ENCODE measurements at regions not wholly inside any gene's neighbourhood (a gene's known extent, or its start where the extent isn't known, plus 50 kb on each side); places are given as distances from the start of the nearest gene placed in this dataset.

DNA sequence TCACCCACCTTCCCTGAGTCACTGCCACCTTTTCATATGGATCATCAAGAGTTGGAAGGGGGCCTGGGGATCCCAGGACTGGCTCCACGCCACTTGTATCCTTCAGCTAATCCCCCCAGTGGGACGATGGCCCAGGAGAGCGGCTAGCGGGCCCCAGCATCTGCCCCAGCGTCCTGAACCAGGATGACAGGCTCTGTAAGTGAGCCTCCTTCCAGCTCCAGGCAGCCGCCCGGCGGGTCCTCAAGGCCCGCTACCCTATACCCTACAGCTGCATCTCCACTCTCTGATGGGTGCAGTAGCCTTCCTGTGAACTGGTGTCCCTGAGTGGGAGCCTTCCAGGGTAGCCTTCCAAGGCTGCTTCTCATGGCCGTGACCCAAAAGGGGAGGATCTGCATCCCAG lies 183.1 kb downstream of the ATG4C start:
- no peaks in the 10 kb centered on the region for H3K9me2 ChIP-seq (ENCODE audit: insufficient read depth)
- H3K27me3 ChIP-seq (ENCODE audit: insufficient read depth, low read depth): peaks cover 66% of the 10 kb centered on the region
- BruUV-seq (replicated peaks): no TSS peak
- H3K27ac ChIP-seq: no peak overlapping the region
- no peak for DNase-seq
- ChIA-PET POLR2A (ENCODE audit: unreplicated experiment) (no interaction called here), CTCF (no interaction called here)
- H2AFZ ChIP-seq: no peak overlapping the region
- H3K36me3 ChIP-seq (ENCODE audit: low read depth): no peaks in the 10 kb centered on the region
- TF ChIP-seq CTCF (conservative IDR thresholded peaks at IDR 0.05) (no peak), EZH2 (IDR thresholded peaks at IDR 0.05; ENCODE audit: low read depth) (no peak)
- H3F3A ChIP-seq (ENCODE audit: insufficient read depth, low read depth): no peaks in the 10 kb centered on the region
- H4K20me1 ChIP-seq (ENCODE audit: insufficient read depth): no peaks in the 10 kb centered on the region
- H3K79me2 ChIP-seq (ENCODE audit: low read depth): no peaks in the 10 kb centered on the region
- no peaks in the 10 kb centered on the region for H3K9me3 ChIP-seq (ENCODE audit: insufficient read depth, low read depth)
- no peak overlapping the region for H3K4me3 ChIP-seq
- H3K4me1 ChIP-seq (replicated peaks; ENCODE audit: insufficient read depth): no peaks in the 10 kb centered on the region
- intact Hi-C loops (cut with micrococcal nuclease; ENCODE audit: unreplicated experiment): no loop called here
- H3K4me2 ChIP-seq: no peak overlapping the region

- no TSS peak for BruUV-seq (replicated peaks)
- CTCF ChIA-PET: no interaction called here
- no peak overlapping the region for H2AFZ ChIP-seq
Observed at GRCh38 chr1:62977366-62977765, 193.4 kb downstream of the ATG4C start.

DNA sequence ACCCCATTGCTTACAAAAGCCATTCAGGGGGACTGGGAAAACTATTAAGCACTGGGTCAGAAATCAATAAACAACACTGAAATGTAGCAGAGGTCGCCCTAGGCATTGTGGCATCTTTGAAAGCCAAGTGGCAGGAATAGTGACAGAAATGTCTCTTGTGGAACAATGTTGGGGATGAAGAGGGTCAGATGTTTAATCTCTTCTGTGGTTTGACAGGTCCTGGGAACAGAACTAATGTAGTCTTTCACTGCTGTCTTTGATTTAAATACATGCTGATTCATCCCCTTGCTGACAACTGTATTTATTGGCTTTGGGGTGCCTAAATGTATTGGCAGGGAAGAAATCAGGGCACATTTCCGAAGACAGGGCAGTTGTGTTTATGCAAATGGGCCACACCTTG lies 194.8 kb downstream of the ATG4C start:
- no peak overlapping the region for H3K4me2 ChIP-seq
- no peaks in the 10 kb centered on the region for H3K9me3 ChIP-seq (ENCODE audit: insufficient read depth, low read depth)
- no peak overlapping the region for H3K4me3 ChIP-seq
- no peak for TF ChIP-seq CTCF (conservative IDR thresholded peaks at IDR 0.05)
- no peak for TF ChIP-seq EZH2 (IDR thresholded peaks at IDR 0.05; ENCODE audit: low read depth)
- H3K27ac ChIP-seq: no peak overlapping the region
- no peaks in the 10 kb centered on the region for H3K9me2 ChIP-seq (ENCODE audit: insufficient read depth)
- BruUV-seq (replicated peaks): no TSS peak
- DNase-seq: no peak
- POLR2A ChIA-PET (ENCODE audit: unreplicated experiment): no interaction called here
- no peaks in the 10 kb centered on the region for H3K36me3 ChIP-seq (ENCODE audit: low read depth)
- H3K79me2 ChIP-seq (ENCODE audit: low read depth): no peaks in the 10 kb centered on the region
- no peaks in the 10 kb centered on the region for H4K20me1 ChIP-seq (ENCODE audit: insufficient read depth)
- intact Hi-C loops (cut with micrococcal nuclease; ENCODE audit: unreplicated experiment): no loop called here
- H2AFZ ChIP-seq: no peak overlapping the region
- CTCF ChIA-PET: no interaction called here
- H3K4me1 ChIP-seq (replicated peaks; ENCODE audit: insufficient read depth): no peaks in the 10 kb centered on the region
- H3F3A ChIP-seq (ENCODE audit: insufficient read depth, low read depth): no peaks in the 10 kb centered on the region
- H3K27me3 ChIP-seq (ENCODE audit: insufficient read depth, low read depth): peaks cover 93% of the 10 kb centered on the region

More at GRCh38 chr1:62977366-62977765, 193.4 kb downstream of the ATG4C start:
- H3K4me2 ChIP-seq: no peak overlapping the region
- no peaks in the 10 kb centered on the region for H3K9me2 ChIP-seq (ENCODE audit: insufficient read depth)
- no peaks in the 10 kb centered on the region for H3F3A ChIP-seq (ENCODE audit: insufficient read depth, low read depth)
- POLR2A ChIA-PET (ENCODE audit: unreplicated experiment): no interaction called here
- H3K27ac ChIP-seq: no peak overlapping the region
- H4K20me1 ChIP-seq (ENCODE audit: insufficient read depth): no peaks in the 10 kb centered on the region
- no peak for DNase-seq
- intact Hi-C loops (cut with micrococcal nuclease; ENCODE audit: unreplicated experiment): no loop called here
- H3K36me3 ChIP-seq (ENCODE audit: low read depth): no peaks in the 10 kb centered on the region
- no peak overlapping the region for H3K4me3 ChIP-seq
- H3K9me3 ChIP-seq (ENCODE audit: insufficient read depth, low read depth): no peaks in the 10 kb centered on the region
- no peaks in the 10 kb centered on the region for H3K4me1 ChIP-seq (replicated peaks; ENCODE audit: insufficient read depth)
- TF ChIP-seq EZH2 (IDR thresholded peaks at IDR 0.05; ENCODE audit: low read depth) (no peak), CTCF (conservative IDR thresholded peaks at IDR 0.05) (no peak)
- H3K27me3 ChIP-seq (ENCODE audit: insufficient read depth, low read depth): peaks cover 87% of the 10 kb centered on the region
- no peaks in the 10 kb centered on the region for H3K79me2 ChIP-seq (ENCODE audit: low read depth)
